SK-N-MC (cell line): ENCODE measurements at regions not wholly inside any gene's neighbourhood (a gene's known extent, or its start where the extent isn't known, plus 50 kb on each side); places are given as distances from the start of the nearest gene placed in this dataset.

Source experiments
- DNase-seq: peaks from one replicate; pipeline ENCODE4 v3.0.0-alpha.2; 2011; ENCODE audit warnings: low read depth, low spot score
- H3K27ac ChIP-seq: fragments of 200-600 bp; sonication (generic); 2 replicates; pipeline ENCODE4 v1.5.1; 2016; ENCODE audit warnings: mixed run types
- H3K36me3 ChIP-seq: fragments of 200-600 bp; sonication (generic); 2 replicates; pipeline ENCODE4 v1.6.1; 2017; ENCODE audit warnings: antibody characterized with exemption, low read length, mixed read lengths; ENCODE audit not compliant: insufficient read depth
- H3K4me3 ChIP-seq: fragments of 200-600 bp; sonication (generic); 2 replicates; pipeline ENCODE4 v1.5.1; 2016
- H3K9ac ChIP-seq: fragments of 200-600 bp; sonication (generic); 2 replicates; pipeline ENCODE4 v1.8.0; 2017; ENCODE audit warnings: mixed run types, mixed read lengths; ENCODE audit not compliant: insufficient read length
- H3K9me3 ChIP-seq: fragments of 200-600 bp; sonication (generic); 2 replicates; pipeline ENCODE4 v1.6.1; 2017; ENCODE audit warnings: low read depth, mild to moderate bottlenecking, antibody characterized with exemption, low read length, moderate library complexity, mixed read lengths
- EZH2 ChIP-seq: fragments of 200-600 bp; sonication (generic); IDR thresholded peaks from one replicate; pipeline ENCODE4 v1.6.1; 2017; ENCODE audit warnings: antibody characterized with exemption
- FOXP2 ChIP-seq: optimal IDR thresholded peaks from 2 replicates; pipeline ENCODE3; 2011; ENCODE audit warnings: mild to moderate bottlenecking, moderate library complexity; ENCODE audit not compliant: insufficient read depth; ENCODE audit errors: extremely low read length, control extremely low read depth
- POLR2AphosphoS5 ChIP-seq: IDR thresholded peaks from 2 replicates; pipeline ENCODE4 v1.6.1; 2012; ENCODE audit warnings: mild to moderate bottlenecking, low read depth, low read length, borderline replicate concordance

DNA sequence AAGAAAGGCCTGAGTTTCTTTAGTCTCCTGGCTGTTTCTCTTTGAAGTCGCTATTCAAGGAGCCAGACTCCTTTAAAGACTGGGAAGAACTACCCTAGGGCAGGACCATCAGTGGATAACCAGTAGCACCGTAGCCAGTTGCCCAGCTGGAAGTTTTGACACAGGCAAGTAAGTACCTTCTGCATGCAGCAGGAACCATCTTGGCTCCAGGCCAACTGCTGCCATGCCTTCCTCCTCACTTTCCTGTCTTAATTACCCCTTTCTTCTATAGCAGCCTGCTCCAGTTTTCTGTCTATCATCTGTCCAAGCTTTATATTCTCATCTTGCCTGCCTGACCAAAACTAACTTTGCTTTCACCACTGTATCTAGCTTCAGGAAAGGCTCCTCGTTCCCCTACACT, 149.7 kb upstream of the SV2C start:
- Histone ChIP-seq H3K36me3 (no peaks in the 10 kb centered on the region), H3K4me3 (no peak overlapping the region), H3K9me3 (no peaks in the 10 kb centered on the region), H3K9ac (no peak overlapping the region), H3K27ac (no peak overlapping the region)
- TF ChIP-seq POLR2AphosphoS5 (no peak), FOXP2 (no peak), EZH2 (no peak)
- no peak for DNase-seq

- no peak for TF ChIP-seq FOXP2
- no peak for TF ChIP-seq EZH2
- TF ChIP-seq POLR2AphosphoS5 = no peak
- H3K9ac ChIP-seq = no peak overlapping the region
- no peaks in the 10 kb centered on the region for H3K9me3 ChIP-seq
- H3K36me3 ChIP-seq = no peaks in the 10 kb centered on the region
- no peak overlapping the region for H3K4me3 ChIP-seq
- DNase-seq = no peak
- H3K27ac ChIP-seq = no peak overlapping the region
Measured at GRCh38 chr5:75931175-75931574, 152.0 kb upstream of the SV2C start.

DNA sequence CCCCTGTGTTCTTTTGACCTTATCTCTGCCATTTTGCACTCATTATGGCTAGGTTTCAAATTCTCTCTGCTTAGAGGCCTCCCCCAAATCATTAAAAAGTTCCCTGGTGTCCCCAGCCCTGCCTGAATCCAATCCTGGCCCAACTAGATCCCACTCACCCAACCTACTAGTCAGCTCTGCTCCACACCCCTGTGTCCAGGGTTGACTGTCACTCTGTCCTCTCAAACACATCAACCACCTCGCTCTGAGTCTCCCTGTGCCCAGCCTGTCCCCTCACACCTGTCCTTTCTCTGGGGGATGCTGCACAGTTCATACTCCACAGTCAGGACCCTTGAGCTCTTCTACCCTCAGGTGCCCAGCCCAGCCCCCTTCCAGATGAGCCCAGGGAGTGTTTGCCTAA, 154.2 kb upstream of the SV2C start:
- no peaks in the 10 kb centered on the region for H3K9me3 ChIP-seq
- H3K9ac ChIP-seq = no peak overlapping the region
- H3K4me3 ChIP-seq = no peak overlapping the region
- DNase-seq = no peak
- TF ChIP-seq FOXP2 = no peak
- no peak for TF ChIP-seq EZH2
- H3K36me3 ChIP-seq = no peaks in the 10 kb centered on the region
- no peak overlapping the region for H3K27ac ChIP-seq

- no peaks in the 10 kb centered on the region for H3K36me3 ChIP-seq
Measured at GRCh38 chr5:75922480-75922879, 160.7 kb upstream of the SV2C start.

GRCh38 chr5:75921011-75921410, 162.2 kb upstream of the SV2C start:
- no peak for TF ChIP-seq EZH2
- no peak for TF ChIP-seq FOXP2
- no peak for TF ChIP-seq POLR2AphosphoS5
- Histone ChIP-seq H3K4me3 (no peak overlapping the region), H3K27ac (no peak overlapping the region), H3K9ac (no peak overlapping the region), H3K9me3 (no peaks in the 10 kb centered on the region), H3K36me3 (no peaks in the 10 kb centered on the region)
- no peak for DNase-seq

More at GRCh38 chr5:75922480-75922879, 160.7 kb upstream of the SV2C start:
- DNase-seq = no peak
- H3K27ac ChIP-seq = no peak overlapping the region
- TF ChIP-seq FOXP2 = no peak
- TF ChIP-seq POLR2AphosphoS5 = no peak
- TF ChIP-seq EZH2 = no peak
- no peak overlapping the region for H3K4me3 ChIP-seq
- no peak overlapping the region for H3K9ac ChIP-seq
- H3K9me3 ChIP-seq = no peaks in the 10 kb centered on the region

GRCh38 chr5:75916144-75916543, 167.0 kb upstream of the SV2C start:
- TF ChIP-seq FOXP2 (no peak), POLR2AphosphoS5 (no peak), EZH2 (no peak)

GRCh38 chr5:75909223-75909622, 174.0 kb upstream of the SV2C start:
- DNase-seq = no peak
- no peak for TF ChIP-seq POLR2AphosphoS5
- no peak for TF ChIP-seq EZH2
- TF ChIP-seq FOXP2 = no peak
- no peaks in the 10 kb centered on the region for H3K36me3 ChIP-seq
- no peak overlapping the region for H3K4me3 ChIP-seq
- H3K27ac ChIP-seq = no peak overlapping the region
- H3K9me3 ChIP-seq = no peaks in the 10 kb centered on the region
- H3K9ac ChIP-seq = no peak overlapping the region

More at GRCh38 chr5:75916144-75916543, 167.0 kb upstream of the SV2C start:
- no peak overlapping the region for H3K27ac ChIP-seq
- no peaks in the 10 kb centered on the region for H3K9me3 ChIP-seq
- no peak overlapping the region for H3K9ac ChIP-seq
- H3K4me3 ChIP-seq = no peak overlapping the region
- DNase-seq = no peak
- no peaks in the 10 kb centered on the region for H3K36me3 ChIP-seq

DNA sequence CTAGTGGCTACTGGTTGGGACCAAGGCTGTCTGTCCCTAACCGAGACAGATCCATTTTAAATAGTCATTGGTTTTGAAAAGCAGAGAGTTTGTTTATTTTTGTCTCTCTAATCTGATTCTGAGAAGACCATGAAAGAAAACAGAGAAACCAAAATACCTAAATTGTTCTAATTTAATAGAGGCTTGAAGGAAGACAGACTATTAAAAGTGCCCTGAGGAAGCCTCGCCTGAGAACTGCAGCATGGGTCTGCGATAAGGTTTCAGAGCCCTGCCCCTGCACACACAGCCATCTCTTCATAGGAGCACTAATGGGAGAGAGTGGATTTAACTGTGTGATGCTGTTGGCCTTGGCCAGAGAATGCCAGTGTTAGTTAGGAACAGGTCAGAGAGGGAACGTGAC, 175.5 kb upstream of the SV2C start:
- no peak for DNase-seq
- Histone ChIP-seq H3K27ac (no peak overlapping the region), H3K4me3 (no peak overlapping the region), H3K36me3 (no peaks in the 10 kb centered on the region), H3K9ac (no peak overlapping the region), H3K9me3 (no peaks in the 10 kb centered on the region)
- no peak for TF ChIP-seq POLR2AphosphoS5
- TF ChIP-seq FOXP2 = no peak
- no peak for TF ChIP-seq EZH2

- Histone ChIP-seq H3K36me3 (no peaks in the 10 kb centered on the region), H3K4me3 (no peak overlapping the region), H3K9me3 (no peaks in the 10 kb centered on the region), H3K9ac (no peak overlapping the region), H3K27ac (no peak overlapping the region)
- DNase-seq = no peak
- no peak for TF ChIP-seq FOXP2
- no peak for TF ChIP-seq EZH2
- no peak for TF ChIP-seq POLR2AphosphoS5
Measured at GRCh38 chr5:75894482-75894881, 177.2 kb upstream of the POC5 start.
